ENCODE measurements at regions not wholly inside any gene's neighbourhood (a gene's known extent, or its start where the extent isn't known, plus 50 kb on each side); places are given as distances from the start of the nearest gene placed in this dataset.

DNA sequence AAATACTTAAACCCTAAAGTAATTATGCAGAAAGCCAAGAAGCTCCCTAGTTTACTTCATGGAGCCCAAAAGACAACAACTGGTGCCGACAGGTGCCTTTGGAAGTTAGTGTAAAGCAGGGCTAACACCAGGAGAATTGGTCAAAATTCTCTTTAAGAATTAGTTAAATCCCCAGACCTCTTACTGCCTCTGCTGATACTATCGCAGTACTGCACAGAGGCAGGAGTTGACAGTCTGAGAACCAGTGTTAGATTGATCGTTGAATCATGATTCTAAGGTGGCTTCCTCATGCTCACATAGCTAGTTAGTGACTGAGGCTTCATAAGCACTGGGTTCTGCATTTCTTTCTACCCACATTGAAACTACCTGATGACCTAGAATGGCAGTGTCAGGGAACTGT, 445.0 kb downstream of the XIRP2 start:
- TF ChIP-seq, protein P1, sequence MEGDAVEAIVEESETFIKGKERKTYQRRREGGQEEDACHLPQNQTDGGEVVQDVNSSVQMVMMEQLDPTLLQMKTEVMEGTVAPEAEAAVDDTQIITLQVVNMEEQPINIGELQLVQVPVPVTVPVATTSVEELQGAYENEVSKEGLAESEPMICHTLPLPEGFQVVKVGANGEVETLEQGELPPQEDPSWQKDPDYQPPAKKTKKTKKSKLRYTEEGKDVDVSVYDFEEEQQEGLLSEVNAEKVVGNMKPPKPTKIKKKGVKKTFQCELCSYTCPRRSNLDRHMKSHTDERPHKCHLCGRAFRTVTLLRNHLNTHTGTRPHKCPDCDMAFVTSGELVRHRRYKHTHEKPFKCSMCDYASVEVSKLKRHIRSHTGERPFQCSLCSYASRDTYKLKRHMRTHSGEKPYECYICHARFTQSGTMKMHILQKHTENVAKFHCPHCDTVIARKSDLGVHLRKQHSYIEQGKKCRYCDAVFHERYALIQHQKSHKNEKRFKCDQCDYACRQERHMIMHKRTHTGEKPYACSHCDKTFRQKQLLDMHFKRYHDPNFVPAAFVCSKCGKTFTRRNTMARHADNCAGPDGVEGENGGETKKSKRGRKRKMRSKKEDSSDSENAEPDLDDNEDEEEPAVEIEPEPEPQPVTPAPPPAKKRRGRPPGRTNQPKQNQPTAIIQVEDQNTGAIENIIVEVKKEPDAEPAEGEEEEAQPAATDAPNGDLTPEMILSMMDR (IDR thresholded peaks at IDR 0.05): no peak
- TF ChIP-seq POLR2A (IDR thresholded peaks at IDR 0.05): no peak
